HG02981 (cell line): ENCODE measurements at regions not wholly inside any gene's neighbourhood (a gene's known extent, or its start where the extent isn't known, plus 50 kb on each side); places are given as distances from the start of the nearest gene placed in this dataset.
"Not testable (repeated sequence)": the region's sequence is repeated elsewhere in the genome, so short reads cannot be mapped to it uniquely, and the experiment has no call there.

Source experiments
- ATAC-seq: cut with Tn5 transposase; IDR thresholded peaks from one replicate; pipeline ENCODE4 v1.9.1; 2021; ENCODE audit warnings: mild to moderate bottlenecking, moderate library complexity; ENCODE audit not compliant: unreplicated experiment

DNA sequence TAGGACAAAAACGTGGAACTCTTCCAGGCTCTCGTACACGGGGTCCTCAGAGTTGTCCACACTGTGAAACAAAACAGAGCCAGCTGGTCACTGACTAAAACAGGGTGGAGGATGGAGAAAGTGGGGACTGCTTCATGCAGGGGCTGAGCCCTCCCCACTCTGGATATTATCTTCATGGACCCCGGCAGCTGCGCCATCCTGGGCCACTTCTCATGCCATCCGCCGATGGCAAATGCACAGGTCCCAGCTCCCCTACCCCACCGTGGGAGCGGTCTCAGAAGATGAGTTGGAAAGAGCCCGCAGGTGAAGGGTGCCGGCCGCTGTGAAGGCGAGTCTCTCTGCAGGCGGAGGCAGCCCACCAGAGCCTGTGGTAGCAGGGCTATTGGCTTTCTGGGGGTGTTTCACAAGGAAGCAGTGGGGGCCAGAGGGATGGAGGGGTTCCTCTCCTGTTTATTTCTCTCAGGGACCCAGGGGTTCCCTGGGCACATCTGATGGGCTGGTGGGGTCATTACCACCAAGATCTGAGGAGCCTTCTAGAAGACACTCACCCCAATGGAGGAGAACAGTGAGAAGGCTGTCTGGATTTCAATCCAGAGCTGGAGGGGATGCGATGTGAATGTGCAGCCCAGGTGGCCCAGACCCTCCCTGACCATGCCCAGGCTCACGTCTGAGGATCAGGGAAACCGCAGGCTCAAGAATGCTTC, 177.3 kb downstream of the KLF13 start:
- no peak for ATAC-seq

- no peak for ATAC-seq
Measured at GRCh38 chr15:31504462-31504839, 177.8 kb downstream of the KLF13 start.

- ATAC-seq: not testable (repeated sequence)
Measured at GRCh38 chr15:31507573-31507972, 180.9 kb downstream of the KLF13 start.

DNA sequence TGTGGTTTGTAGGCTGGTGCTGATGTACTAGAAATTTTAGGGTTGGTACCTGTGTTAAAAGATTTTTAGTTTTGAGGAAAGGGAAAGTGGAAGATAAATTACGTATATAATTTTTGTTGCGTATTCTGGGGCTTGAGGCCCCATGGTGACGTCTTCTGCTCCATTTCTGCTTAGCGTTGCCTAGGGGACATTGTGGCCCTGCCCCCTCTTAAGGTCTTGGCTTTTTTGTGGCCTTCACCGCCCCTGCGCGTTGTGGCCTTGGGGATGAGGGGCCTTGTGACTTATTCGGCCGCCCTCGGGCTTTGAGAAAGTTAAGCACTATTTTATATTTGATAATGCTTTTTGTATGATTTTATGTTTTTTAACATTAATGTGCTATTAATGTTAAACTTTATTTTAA, 182.0 kb downstream of the KLF13 start:
- ATAC-seq: no peak

- no peak for ATAC-seq
Measured at GRCh38 chr15:31510057-31510456, 183.4 kb downstream of the KLF13 start.

- ATAC-seq: no peak
Measured at GRCh38 chr15:31511707-31512310, 185.2 kb downstream of the KLF13 start.

DNA sequence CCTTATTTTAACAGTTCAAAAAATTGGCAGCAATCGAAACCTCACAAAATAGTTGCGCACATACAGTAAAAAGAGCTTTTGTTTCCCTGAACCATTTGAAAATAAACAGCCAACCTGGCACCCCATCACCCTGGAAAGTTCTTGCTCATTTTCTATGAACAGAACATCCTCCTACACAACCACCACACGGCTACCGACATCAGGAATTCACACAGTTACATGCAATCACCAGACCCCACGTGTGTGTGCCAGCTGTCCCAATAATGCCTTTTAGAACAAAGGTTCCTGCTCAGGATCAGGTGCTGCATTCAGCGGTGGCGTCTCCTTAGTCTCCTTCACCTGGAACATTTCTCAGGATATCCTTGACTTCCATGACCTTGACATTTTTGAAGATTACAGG, 186.5 kb downstream of the KLF13 start:
- ATAC-seq: no peak

GRCh38 chr15:31516440-31516839, 189.8 kb downstream of the KLF13 start:
- ATAC-seq: no peak

DNA sequence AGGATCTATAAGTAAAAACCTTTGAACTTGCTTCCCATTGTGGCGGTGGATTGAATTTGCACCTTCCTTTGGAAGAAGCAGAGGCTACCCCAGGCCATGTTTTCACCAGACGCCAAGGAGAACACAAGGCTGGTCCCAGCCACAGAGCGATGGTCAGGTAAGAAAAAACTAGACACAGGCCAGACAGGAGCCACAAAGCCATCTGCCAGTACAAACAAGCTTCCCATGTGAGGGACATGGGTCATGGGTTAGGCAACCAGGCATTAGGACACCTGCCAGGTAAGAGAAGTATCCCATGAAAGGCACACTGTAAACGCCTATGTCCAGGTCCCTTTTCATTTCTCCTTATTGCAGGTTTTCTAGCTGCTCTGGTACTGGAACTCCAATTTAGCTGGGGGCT, 190.2 kb downstream of the KLF13 start:
- no peak for ATAC-seq

DNA sequence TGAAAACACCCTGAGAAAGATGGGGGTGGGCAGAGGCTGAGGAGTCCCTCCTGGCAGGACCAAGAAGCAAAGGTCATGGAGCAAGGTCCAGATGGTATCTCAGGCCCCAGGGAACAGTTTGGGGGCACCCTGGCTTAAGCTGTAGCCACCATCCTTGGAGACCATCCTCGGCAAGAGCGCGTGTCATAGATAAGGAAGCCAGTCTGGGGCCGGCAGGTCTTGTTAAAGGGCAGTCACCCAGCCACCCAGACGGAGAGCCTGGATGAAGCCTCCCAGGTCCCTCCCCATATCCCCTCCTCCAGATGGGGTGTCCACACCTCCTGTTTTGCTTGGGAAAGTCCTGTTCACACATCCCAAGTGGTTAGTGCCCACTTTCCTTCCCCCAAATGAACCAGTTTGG, 191.1 kb downstream of the KLF13 start:
- ATAC-seq: no peak

DNA sequence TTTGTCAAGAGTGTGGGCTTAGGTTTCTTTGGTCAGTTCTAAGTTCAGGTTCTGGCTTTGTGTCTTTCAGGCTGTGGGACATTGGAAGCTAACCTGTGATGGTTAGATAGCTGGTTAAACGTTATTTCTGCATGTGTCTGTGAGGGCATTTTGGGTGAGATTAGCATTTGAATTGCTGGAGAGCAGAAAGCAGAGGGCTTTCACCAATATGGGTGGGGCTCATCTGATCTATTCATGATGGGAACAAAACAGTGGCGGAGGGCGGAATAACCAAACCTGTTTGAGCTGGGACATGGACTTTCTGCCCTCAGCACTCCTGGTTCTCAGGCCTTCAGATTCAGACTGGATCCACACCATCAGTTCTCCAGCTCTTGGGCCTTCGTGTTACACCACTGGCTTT, 195.4 kb downstream of the KLF13 start:
- no peak for ATAC-seq

DNA sequence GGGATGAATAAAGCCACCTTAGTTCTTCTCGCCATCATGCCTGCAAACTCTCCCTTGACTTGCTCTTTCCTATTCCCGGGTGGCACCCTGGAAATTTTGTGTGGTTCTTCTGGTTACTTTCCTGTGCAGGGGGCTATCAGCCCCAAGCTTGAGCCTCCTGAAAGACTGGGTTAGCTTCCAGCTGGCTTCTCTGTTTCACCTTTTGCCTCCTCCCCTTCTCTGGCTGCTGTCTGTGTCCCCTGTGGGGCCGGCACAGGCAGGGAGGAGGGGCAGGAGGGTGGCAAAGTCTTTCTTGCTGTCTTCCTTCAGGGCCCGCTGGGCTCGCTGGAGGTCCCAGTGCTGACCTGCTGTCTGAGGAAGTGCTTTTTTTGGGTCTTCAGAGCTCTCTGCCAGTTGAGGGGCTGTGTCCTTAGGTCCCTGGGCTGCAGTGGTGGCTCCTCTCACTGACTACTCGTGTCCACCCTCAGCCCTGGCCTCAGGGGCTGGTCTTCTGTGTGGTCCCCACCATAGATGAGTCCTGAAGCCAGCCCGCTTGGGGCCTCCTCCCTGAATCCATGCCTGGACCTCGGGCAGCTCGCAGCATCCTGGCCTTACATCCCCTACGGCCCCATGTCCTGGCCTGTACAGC, 196.5 kb downstream of the KLF13 start:
- no peak for ATAC-seq

GRCh38 chr15:31523655-31524049, 197.0 kb downstream of the KLF13 start:
- no peak for ATAC-seq

DNA sequence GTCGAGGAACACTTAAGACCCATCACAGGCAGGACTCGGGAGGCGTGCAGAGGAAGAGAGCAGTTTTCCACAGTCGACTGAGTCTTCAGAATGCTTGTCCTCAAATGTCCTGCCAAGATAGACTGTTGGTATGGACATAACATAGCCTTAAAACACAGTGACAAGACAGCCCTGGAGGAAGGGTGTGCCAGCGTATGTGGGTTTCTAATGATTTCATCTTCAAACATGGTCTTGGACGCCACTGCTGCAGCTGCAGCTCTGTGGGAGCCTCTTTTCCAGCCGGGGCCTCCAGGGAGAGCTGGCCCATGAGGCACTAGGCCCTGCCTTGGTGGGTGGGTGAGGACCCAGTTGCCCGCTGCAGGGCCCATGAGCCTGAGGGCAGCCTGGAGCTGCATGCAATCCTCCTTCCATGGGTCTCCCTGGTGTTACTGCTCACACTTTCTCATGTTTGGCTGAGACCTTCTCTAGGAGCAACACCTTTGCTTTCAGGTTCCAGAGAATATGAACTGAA, 198.6 kb downstream of the KLF13 start:
- no peak for ATAC-seq

DNA sequence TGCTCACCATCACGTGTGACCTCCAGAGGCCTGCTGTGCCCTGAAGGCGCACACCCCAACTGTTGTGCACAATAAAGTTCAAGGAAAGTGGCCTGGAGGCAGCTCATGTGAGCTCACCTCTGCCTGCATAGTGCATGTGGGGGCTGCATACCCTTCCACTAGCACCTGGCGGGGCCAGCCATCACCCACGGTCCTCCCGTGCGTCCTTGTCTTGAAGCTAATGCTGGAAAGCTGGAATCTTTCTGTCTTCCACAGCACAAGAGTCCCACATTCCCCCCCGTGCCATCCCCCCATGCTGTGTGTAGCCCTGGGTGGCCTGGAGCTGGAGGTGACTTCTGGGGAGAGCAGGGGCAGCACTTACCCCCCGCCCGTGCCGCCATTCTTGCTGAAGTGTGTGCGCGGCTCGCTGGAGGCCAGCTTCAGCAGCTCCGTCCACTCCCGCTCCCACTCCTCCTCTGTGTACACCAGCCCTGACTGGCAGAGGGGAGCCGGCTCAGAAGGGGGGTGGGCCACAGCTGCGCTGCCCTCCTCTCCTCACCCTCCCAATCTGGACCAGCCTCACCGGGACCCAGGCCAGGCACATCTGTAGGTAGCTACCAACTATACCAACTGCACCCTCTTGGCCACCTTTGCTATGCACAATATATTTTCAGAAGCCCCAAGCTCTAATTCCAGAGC, 199.5 kb downstream of the KLF13 start:
- no peak for ATAC-seq

GRCh38 chr15:31526916-31527690, 200.5 kb downstream of the KLF13 start:
- no peak for ATAC-seq

DNA sequence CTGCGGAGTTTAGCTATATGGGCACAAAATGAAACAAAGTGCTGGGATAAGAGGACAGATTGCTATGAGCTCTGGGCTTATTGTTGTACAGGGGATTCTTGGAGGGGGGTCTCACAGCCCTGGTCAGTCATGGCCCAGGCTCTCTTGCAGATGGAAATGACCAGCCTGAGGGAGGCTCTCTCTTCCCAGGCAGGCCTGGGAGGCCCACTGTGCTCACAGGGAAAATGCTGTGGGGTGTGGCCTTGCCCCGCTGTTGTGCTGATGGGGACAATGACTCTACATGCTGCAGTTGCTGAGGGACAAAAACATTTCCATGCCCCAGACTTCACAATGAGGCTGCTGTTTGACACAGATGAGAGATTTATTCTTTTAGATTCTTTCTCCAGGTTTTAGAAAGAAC, 202.2 kb downstream of the KLF13 start:
- ATAC-seq: no peak

DNA sequence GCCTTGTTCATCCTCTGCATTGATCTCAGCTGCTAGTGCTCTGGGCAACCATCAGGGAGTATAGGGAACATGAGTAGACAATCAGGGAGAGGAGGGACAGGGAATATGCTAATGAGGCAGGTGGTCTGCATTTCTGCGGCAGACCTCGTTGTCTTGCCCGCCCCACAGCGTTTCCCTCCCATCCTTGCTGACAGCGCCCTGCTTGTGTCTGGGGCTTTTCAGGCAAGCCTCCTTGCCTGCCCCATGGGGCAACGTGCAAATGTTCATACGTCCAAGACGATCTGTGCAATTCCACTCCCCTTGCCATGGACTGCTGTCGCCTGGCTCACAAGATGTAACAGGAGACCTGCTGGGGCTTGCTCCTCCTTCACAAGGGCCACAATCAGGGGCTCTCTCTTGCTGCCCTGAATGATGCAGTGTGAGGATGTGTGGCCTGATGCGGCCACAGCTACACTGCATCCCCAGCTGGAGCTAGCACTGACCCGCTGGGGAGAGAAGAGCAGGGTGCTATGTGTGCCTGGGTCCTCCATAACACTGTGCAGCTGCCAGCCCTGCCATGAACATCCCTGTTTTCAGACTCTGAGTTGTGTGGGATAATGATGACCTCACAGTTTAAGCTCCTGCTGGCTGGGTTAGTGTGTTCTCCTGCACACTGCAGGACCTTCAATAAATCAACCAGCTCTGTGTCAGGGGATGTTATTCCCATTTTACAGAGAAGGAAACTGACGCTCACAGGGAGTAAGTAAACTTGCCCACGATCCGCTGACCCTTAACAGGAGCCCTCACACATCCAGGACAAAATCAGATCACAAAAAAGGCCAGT, 211.3 kb downstream of the KLF13 start:
- ATAC-seq: no peak

- ATAC-seq: no peak
Measured at GRCh38 chr15:31540633-31541032, 214.0 kb downstream of the KLF13 start.

DNA sequence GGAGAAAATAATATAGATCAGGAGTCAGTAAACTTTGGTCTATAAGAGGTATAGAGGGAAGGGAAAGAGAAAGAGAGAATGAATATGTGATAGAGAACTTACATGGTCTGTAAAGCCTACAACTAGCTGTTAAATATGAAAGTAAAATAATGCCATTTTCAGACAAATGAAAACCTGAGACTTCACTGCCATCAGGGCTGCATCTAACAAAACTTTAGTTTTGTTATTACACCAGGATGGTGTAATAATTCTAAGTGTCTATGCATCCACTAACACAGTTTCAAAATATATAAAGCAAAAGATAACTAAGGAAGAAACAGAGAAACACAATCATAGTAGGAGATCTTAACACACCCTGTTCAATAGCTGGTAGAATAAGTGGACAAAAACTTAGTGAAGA, 217.7 kb downstream of the KLF13 start:
- no peak for ATAC-seq
